Activated CD4-positive, alpha-beta T cell treated with anti-CD3 and anti-CD28 coated beads for 36 hours (primary cell): ENCODE measurements at regions not wholly inside any gene's neighbourhood (a gene's known extent, or its start where the extent isn't known, plus 50 kb on each side); places are given as distances from the start of the nearest gene placed in this dataset.
A peak's percentile ranks its signal among the peaks of the same experiment; 100 is the strongest.

Experiments
- ATAC-seq: fragments of 200-7000 bp; cut with Tn5 transposase; one replicate; pipeline ENCODE4 v1.10.0; 2021; ENCODE audit warnings: mild to moderate bottlenecking, moderate library complexity
- CTCF ChIA-PET: fragments of 350-600 bp; sonication (Branson Sonifier 250); formaldehyde crosslinking; loops from one replicate; lab custom pipeline; 2021; ENCODE audit warnings: antibody characterized with exemption; lab: Charles Lee
- POLR2A ChIA-PET: fragments of 350-600 bp; sonication (Branson Sonifier 250); formaldehyde crosslinking; loops from one replicate; lab custom pipeline; 2021; ENCODE audit warnings: antibody characterized with exemption, inconsistent platforms; lab: Charles Lee
- DNase-seq: peaks from one replicate; pipeline ENCODE4 v3.0.0-alpha.2; 2020
- H3K27ac Mint-ChIP-seq: one replicate; pipeline ENCODE4 v1.8.0; 2021; ENCODE audit warnings: mixed read lengths
- H3K27me3 Mint-ChIP-seq: one replicate; pipeline ENCODE4 v1.8.0; 2021; ENCODE audit warnings: mixed read lengths
- H3K36me3 Mint-ChIP-seq: one replicate; pipeline ENCODE4 v1.8.0; 2021; ENCODE audit warnings: low read depth, mixed read lengths
- H3K4me1 Mint-ChIP-seq: one replicate; pipeline ENCODE4 v1.8.0; 2021; ENCODE audit warnings: mixed read lengths
- H3K4me3 Mint-ChIP-seq: one replicate; pipeline ENCODE4 v1.8.0; 2021; ENCODE audit warnings: mild to moderate bottlenecking, moderate library complexity, mixed read lengths
- H3K9me3 Mint-ChIP-seq: one replicate; pipeline ENCODE4 v1.8.0; 2021; ENCODE audit warnings: low read depth, mixed read lengths
- intact Hi-C, 2 experiments: fragments of 100-400 bp; cut with DNase I in 1 of 2; cut with micrococcal nuclease in 1 of 2; formaldehyde crosslinking; loops; one replicate each; pipeline versions ENCODE4 v1.14.2 to v1.15.1; 2022 to 2024; cut with DNase I, micrococcal nuclease

- Mint-ChIP-seq H3K4me3 (no peak overlapping the region), H3K9me3 (no peaks in the 10 kb centered on the region), H3K4me1 (peaks cover 10% of the 10 kb centered on the region), H3K36me3 (peaks cover 3% of the 10 kb centered on the region), H3K27me3 (no peaks in the 10 kb centered on the region), H3K27ac (no peak overlapping the region)
- POLR2A ChIA-PET, result no interaction called here
- intact Hi-C loops, result no loop called here
- DNase-seq (no peak), ATAC-seq (no peak)
- CTCF ChIA-PET, result no interaction called here
Observed at GRCh38 chr3:18795078-18795477, 353.2 kb upstream of the KCNH8 start.

- no peaks in the 10 kb centered on the region for H3K36me3 Mint-ChIP-seq
- no peaks in the 10 kb centered on the region for H3K9me3 Mint-ChIP-seq
- H3K4me3 Mint-ChIP-seq, result peak overlapping the region; percentile 6
- CTCF ChIA-PET, result interaction anchor here (1.3 to 1.8 kb wide), 2 partner anchors 19 to 56 kb away, joined by 4 to 7 read pairs; no protein-coding TSS in a partner anchor
- H3K27me3 Mint-ChIP-seq, result no peaks in the 10 kb centered on the region
- peaks cover 8% of the 10 kb centered on the region for H3K4me1 Mint-ChIP-seq
- intact Hi-C loops, result no loop called here
- peak overlapping the region; percentile 0 for H3K27ac Mint-ChIP-seq
- ATAC-seq, result no peak
- POLR2A ChIA-PET, result no interaction called here
- no peak for DNase-seq
Observed at GRCh38 chr3:18791752-18792151, 356.6 kb upstream of the KCNH8 start.

- DNase-seq (no peak), ATAC-seq (no peak)
- H3K27ac Mint-ChIP-seq, result no peak overlapping the region
- intact Hi-C loops, result no loop called here
- no peak overlapping the region for H3K4me3 Mint-ChIP-seq
- no peaks in the 10 kb centered on the region for H3K9me3 Mint-ChIP-seq
- H3K27me3 Mint-ChIP-seq, result no peaks in the 10 kb centered on the region
- ChIA-PET POLR2A (no interaction called here), CTCF (interaction anchor here (1.3 to 1.9 kb wide), 3 partner anchors 19 to 198 kb away, joined by 4 to 12 read pairs (median 7); no protein-coding TSS in a partner anchor)
- H3K36me3 Mint-ChIP-seq, result no peaks in the 10 kb centered on the region
- peaks cover 9% of the 10 kb centered on the region for H3K4me1 Mint-ChIP-seq
Observed at GRCh38 chr3:18791182-18791581, 357.1 kb upstream of the KCNH8 start.

GRCh38 chr3:18790384-18790783, 357.9 kb upstream of the KCNH8 start:
- DNase-seq (no peak), ATAC-seq (peak; percentile 20)
- intact Hi-C loops, result no loop called here
- CTCF ChIA-PET, result interaction anchor here (0.9 to 1.9 kb wide), 5 partner anchors 11 to 198 kb away, joined by 3 to 12 read pairs (median 3); no protein-coding TSS in a partner anchor
- Mint-ChIP-seq H3K27ac (no peak overlapping the region), H3K4me3 (no peak overlapping the region), H3K4me1 (peaks cover 9% of the 10 kb centered on the region), H3K27me3 (no peaks in the 10 kb centered on the region), H3K9me3 (no peaks in the 10 kb centered on the region), H3K36me3 (no peaks in the 10 kb centered on the region)
- POLR2A ChIA-PET, result interaction anchor here (0.6 kb wide), 1 partner anchor 199 kb away, joined by 3 read pairs; no protein-coding TSS in a partner anchor

DNA sequence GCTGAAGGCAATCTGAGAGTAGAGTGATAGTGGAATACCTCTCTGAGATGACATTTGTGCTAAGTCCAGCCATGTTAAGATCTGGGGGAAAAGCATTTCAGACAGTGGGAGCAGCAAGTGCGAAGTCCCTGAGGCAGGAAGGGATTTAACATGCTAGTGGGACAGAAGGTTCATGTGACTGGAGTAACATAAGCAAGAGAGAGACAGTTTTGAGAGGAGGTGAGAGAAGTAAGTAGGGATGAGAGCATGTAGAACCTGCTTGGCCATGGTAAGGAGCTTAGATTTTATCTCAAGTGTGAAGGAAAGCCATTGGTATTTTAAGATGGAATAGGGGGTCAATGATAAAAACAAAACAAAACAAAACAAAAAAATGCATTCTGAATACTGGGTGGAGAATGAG, 358.6 kb upstream of the KCNH8 start:
- peak; percentile 13 for DNase-seq
- POLR2A ChIA-PET, result interaction anchor here (0.6 kb wide), 1 partner anchor 199 kb away, joined by 3 read pairs; no protein-coding TSS in a partner anchor
- intact Hi-C loops, result no loop called here
- Mint-ChIP-seq H3K36me3 (no peaks in the 10 kb centered on the region), H3K9me3 (no peaks in the 10 kb centered on the region), H3K4me1 (peaks cover 9% of the 10 kb centered on the region), H3K27me3 (no peaks in the 10 kb centered on the region), H3K4me3 (no peak overlapping the region), H3K27ac (no peak overlapping the region)
- peak; percentile 33 for ATAC-seq
- CTCF ChIA-PET, result interaction anchor here (0.9 to 1.9 kb wide), 5 partner anchors 10 to 199 kb away, joined by 3 to 12 read pairs (median 3); no protein-coding TSS in a partner anchor

- H3K27ac Mint-ChIP-seq, result no peak overlapping the region
- H3K36me3 Mint-ChIP-seq, result peaks cover 4% of the 10 kb centered on the region
- ChIA-PET CTCF (interaction anchor here (1.1 to 1.6 kb wide), 2 partner anchors 231 to 343 kb away, joined by 3 to 4 read pairs; no protein-coding TSS in a partner anchor), POLR2A (no interaction called here)
- H3K27me3 Mint-ChIP-seq, result no peaks in the 10 kb centered on the region
- ATAC-seq, result no peak
- H3K4me3 Mint-ChIP-seq, result no peak overlapping the region
- intact Hi-C loops, result no loop called here
- H3K9me3 Mint-ChIP-seq, result no peaks in the 10 kb centered on the region
- H3K4me1 Mint-ChIP-seq, result peaks cover 15% of the 10 kb centered on the region
- no peak for DNase-seq
Observed at GRCh38 chr3:18787441-18787840, 360.9 kb upstream of the KCNH8 start.

- ATAC-seq (no peak), DNase-seq (no peak)
- POLR2A ChIA-PET, result no interaction called here
- Mint-ChIP-seq H3K27ac (no peak overlapping the region), H3K9me3 (no peaks in the 10 kb centered on the region), H3K27me3 (no peaks in the 10 kb centered on the region), H3K36me3 (peaks cover 4% of the 10 kb centered on the region), H3K4me3 (no peak overlapping the region), H3K4me1 (peaks cover 18% of the 10 kb centered on the region)
- CTCF ChIA-PET, result interaction anchor here (0.6 to 1.6 kb wide), 3 partner anchors 119 to 342 kb away, joined by 3 to 4 read pairs (median 3); no protein-coding TSS in a partner anchor
- intact Hi-C loops, result no loop called here
Observed at GRCh38 chr3:18786650-18787323, 361.5 kb upstream of the KCNH8 start.

- Mint-ChIP-seq H3K4me1 (peaks cover 43% of the 10 kb centered on the region), H3K4me3 (no peak overlapping the region), H3K27me3 (no peaks in the 10 kb centered on the region), H3K27ac (no peak overlapping the region), H3K36me3 (peaks cover 4% of the 10 kb centered on the region), H3K9me3 (no peaks in the 10 kb centered on the region)
- ChIA-PET POLR2A (no interaction called here), CTCF (interaction anchor here (0.6 kb wide), 1 partner anchor 24 kb away, joined by 3 read pairs; no protein-coding TSS in a partner anchor)
- DNase-seq, result no peak
- intact Hi-C loops, result no loop called here
- ATAC-seq, result no peak
Observed at GRCh38 chr3:18782191-18782590, 357.1 kb upstream of the SATB1 start.

GRCh38 chr3:18780959-18781358, 355.8 kb upstream of the SATB1 start:
- Mint-ChIP-seq H3K27ac (peak overlapping the region; percentile 60), H3K4me3 (peak overlapping the region; percentile 45), H3K9me3 (no peaks in the 10 kb centered on the region), H3K27me3 (no peaks in the 10 kb centered on the region), H3K36me3 (peaks cover 4% of the 10 kb centered on the region), H3K4me1 (peaks cover 44% of the 10 kb centered on the region)
- intact Hi-C loops, result no loop called here
- ATAC-seq, result peak; percentile 45
- CTCF ChIA-PET, result interaction anchor here (0.9 to 1.3 kb wide), 2 partner anchors 26 to 207 kb away, joined by 3 to 4 read pairs; no protein-coding TSS in a partner anchor
- POLR2A ChIA-PET, result no interaction called here
- DNase-seq, result no peak

GRCh38 chr3:18779704-18780103, 354.6 kb upstream of the SATB1 start:
- peaks cover 50% of the 10 kb centered on the region for H3K4me1 Mint-ChIP-seq
- CTCF ChIA-PET, result interaction anchor here (0.6 to 1.8 kb wide), 3 partner anchors 10 to 59 kb away, joined by 3 to 4 read pairs (median 4); no protein-coding TSS in a partner anchor
- DNase-seq (no peak), ATAC-seq (no peak)
- no peak overlapping the region for H3K4me3 Mint-ChIP-seq
- H3K27me3 Mint-ChIP-seq, result no peaks in the 10 kb centered on the region
- no peak overlapping the region for H3K27ac Mint-ChIP-seq
- POLR2A ChIA-PET, result no interaction called here
- peaks cover 4% of the 10 kb centered on the region for H3K36me3 Mint-ChIP-seq
- intact Hi-C loops, result no loop called here
- H3K9me3 Mint-ChIP-seq, result no peaks in the 10 kb centered on the region

DNA sequence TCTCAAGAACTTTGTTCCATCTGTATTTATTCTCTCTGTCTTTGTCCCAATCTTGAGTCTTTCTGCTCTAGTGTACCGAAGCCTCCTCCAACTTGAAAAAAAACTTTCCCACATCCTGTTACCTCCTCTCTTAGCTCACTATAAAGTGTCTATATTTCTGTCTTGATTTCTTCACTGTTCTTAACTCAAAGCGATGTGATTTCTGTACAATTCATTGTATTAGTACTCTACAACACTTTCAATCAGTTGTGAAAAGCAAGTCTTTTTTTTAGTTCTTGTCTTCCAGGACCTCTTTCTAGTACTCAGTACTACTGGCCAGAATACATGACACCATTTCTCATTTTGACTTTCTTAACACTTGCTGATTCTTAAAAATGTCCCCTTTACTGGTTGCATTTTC, 353.5 kb upstream of the SATB1 start:
- Mint-ChIP-seq H3K27me3 (no peaks in the 10 kb centered on the region), H3K36me3 (peaks cover 4% of the 10 kb centered on the region), H3K4me3 (peak overlapping the region; percentile 52), H3K4me1 (peaks cover 62% of the 10 kb centered on the region), H3K27ac (peak overlapping the region; percentile 98), H3K9me3 (no peaks in the 10 kb centered on the region)
- ChIA-PET CTCF (interaction anchor here (0.6 to 1.8 kb wide), 4 partner anchors 11 to 389 kb away, joined by 3 to 4 read pairs (median 4); no protein-coding TSS in a partner anchor), POLR2A (interaction anchor here (0.6 to 1.0 kb wide), 3 partner anchors 136 to 340 kb away, joined by 3 to 6 read pairs (median 3); no protein-coding TSS in a partner anchor)
- intact Hi-C loops, result no loop called here
- DNase-seq, result no peak
- peak; percentile 83 for ATAC-seq
